ENCODE measurements at regions not wholly inside any gene's neighbourhood (a gene's known extent, or its start where the extent isn't known, plus 50 kb on each side); places are given as distances from the start of the nearest gene placed in this dataset.
"Not testable (repeated sequence)": the region's sequence is repeated elsewhere in the genome, so short reads cannot be mapped to it uniquely, and the experiment has no call there.

- DNase-seq, result not testable (repeated sequence)
These were observed 285.0 kb downstream of the ANAPC1 start for GRCh38 chr2:111598944-111599343.

- DNase-seq, result not testable (repeated sequence)
These were observed 281.7 kb downstream of the ANAPC1 start for GRCh38 chr2:111602259-111602658.

GRCh38 chr2:111605798-111606197 is 278.2 kb downstream of the ANAPC1 start:
- DNase-seq, result not testable (repeated sequence)

GRCh38 chr2:111606632-111607031 is 277.4 kb downstream of the ANAPC1 start:
- DNase-seq, result not testable (repeated sequence)

- not testable (repeated sequence) for DNase-seq
These were observed 274.7 kb downstream of the ANAPC1 start for GRCh38 chr2:111609146-111609844.

GRCh38 chr2:111610035-111610434 is 274.0 kb downstream of the ANAPC1 start:
- not testable (repeated sequence) for DNase-seq

GRCh38 chr2:111616651-111617218 is 267.3 kb downstream of the ANAPC1 start:
- no peak for DNase-seq

- DNase-seq, result no peak
These were observed 266.4 kb downstream of the ANAPC1 start for GRCh38 chr2:111617299-111618225.

- no peak for DNase-seq
These were observed 265.6 kb downstream of the ANAPC1 start for GRCh38 chr2:111618226-111618977.

- DNase-seq, result no peak
These were observed 264.8 kb downstream of the ANAPC1 start for GRCh38 chr2:111618978-111619902.

GRCh38 chr2:111620281-111620680 is 263.7 kb downstream of the ANAPC1 start:
- DNase-seq, result no peak

- DNase-seq, result no peak
These were observed 261.1 kb downstream of the ANAPC1 start for GRCh38 chr2:111622859-111623258.

GRCh38 chr2:111623380-111623779 is 260.6 kb downstream of the ANAPC1 start:
- DNase-seq, result no peak

GRCh38 chr2:111624411-111625156 is 259.4 kb downstream of the ANAPC1 start:
- DNase-seq, result no peak

GRCh38 chr2:111625157-111625537 is 258.8 kb downstream of the ANAPC1 start:
- DNase-seq, result not testable (repeated sequence)

GRCh38 chr2:111626037-111626864 is 257.7 kb downstream of the ANAPC1 start:
- no peak for DNase-seq

GRCh38 chr2:111626865-111627163 is 257.2 kb downstream of the ANAPC1 start:
- DNase-seq, result no peak

GRCh38 chr2:111627256-111627655 is 256.7 kb downstream of the ANAPC1 start:
- DNase-seq, result no peak

GRCh38 chr2:111628221-111628620 is 255.8 kb downstream of the ANAPC1 start:
- DNase-seq, result no peak

- no peak for DNase-seq
These were observed 254.0 kb downstream of the ANAPC1 start for GRCh38 chr2:111629983-111630382.

All from NCI-H1694 (cell line).